ENCODE measurements at regions not wholly inside any gene's neighbourhood (a gene's known extent, or its start where the extent isn't known, plus 50 kb on each side); places are given as distances from the start of the nearest gene placed in this dataset.
"Not testable (repeated sequence)": the region's sequence is repeated elsewhere in the genome, so short reads cannot be mapped to it uniquely, and the experiment has no call there.

GRCh38 chr6:37752718-37753117, 55.0 kb upstream of the MDGA1 start:
- TF ChIP-seq IRF3 (IDR thresholded peaks at IDR 0.05; ENCODE audit: low read depth, low read length) (no peak), MXI1 (IDR thresholded peaks at IDR 0.05; ENCODE audit: low read depth, low read length) (no peak), USF1 (IDR thresholded peaks at IDR 0.05; ENCODE audit: borderline replicate concordance, low read depth) (no peak), RAD21 (IDR thresholded peaks at IDR 0.05; ENCODE audit: low read length) (no peak)
- WGBS (ENCODE audit: low lambda C conversion rate), result 95% methylated on average over 2 of the region's 2 CpGs
- ChIA-PET POLR2A (no interaction called here), CTCF (interaction anchor here (1.2 to 1.4 kb wide), 2 partner anchors 11 to 47 kb away, joined by 4 read pairs; no protein-coding TSS in a partner anchor)
- Histone ChIP-seq H3K9me2 (no peaks in the 10 kb centered on the region), H3K9me3 (no peaks in the 10 kb centered on the region), H3K4me2 (no peak overlapping the region), H3K36me3 (replicated peaks in 1 of 2; ENCODE audit: control insufficient read depth in 1 of 2, insufficient read depth in 2 of 2, low read length in 1 of 2) (no peaks in the 10 kb centered on the region), H4K20me1 (ENCODE audit: insufficient read depth) (no peaks in the 10 kb centered on the region), H3K27ac (ENCODE audit: low read depth in 2 of 2, low read length in 1 of 2) (no peak overlapping the region), H3K27me3 (ENCODE audit: insufficient read depth) (no peaks in the 10 kb centered on the region; the same call in 1 of the 2 replicates), H3K9ac (no peak overlapping the region), H3F3A (replicated peaks; ENCODE audit: insufficient read depth) (no peaks in the 10 kb centered on the region), H2AFZ (ENCODE audit: low read depth) (no peak overlapping the region), H3K4me1 (ENCODE audit: control insufficient read depth in 1 of 2, insufficient read depth in 2 of 2, low read depth in 1 of 2, low read length in 1 of 2) (no peaks in the 10 kb centered on the region), H3K79me2 (ENCODE audit: insufficient read depth) (no peaks in the 10 kb centered on the region), H3K4me3 (ENCODE audit: low read depth in 2 of 2, low read length in 1 of 2) (no peak overlapping the region)
- no peak for DNase-seq

GRCh38 chr6:37749367-37749766, 51.7 kb upstream of the MDGA1 start:
- H3K9ac ChIP-seq; H3F3A ChIP-seq (replicated peaks; ENCODE audit: insufficient read depth); H3K4me3 ChIP-seq (ENCODE audit: low read depth in 2 of 2, low read length in 1 of 2); H3K4me1 ChIP-seq (ENCODE audit: control insufficient read depth in 1 of 2, insufficient read depth in 2 of 2, low read depth in 1 of 2, low read length in 1 of 2); H3K4me2 ChIP-seq; POLR2A ChIA-PET; H3K36me3 ChIP-seq (replicated peaks in 1 of 2; ENCODE audit: control insufficient read depth in 1 of 2, insufficient read depth in 2 of 2, low read length in 1 of 2); H3K27me3 ChIP-seq (ENCODE audit: insufficient read depth); DNase-seq; H4K20me1 ChIP-seq (ENCODE audit: insufficient read depth); CTCF ChIA-PET; H3K79me2 ChIP-seq (ENCODE audit: insufficient read depth); H3K9me2 ChIP-seq; H3K27ac ChIP-seq (ENCODE audit: low read depth in 2 of 2, low read length in 1 of 2); H2AFZ ChIP-seq (ENCODE audit: low read depth); H3K9me3 ChIP-seq: not testable (repeated sequence)
- 53% methylated on average over 5 of the region's 5 CpGs for WGBS (ENCODE audit: low lambda C conversion rate)

GRCh38 chr6:37748118-37748517, 50.4 kb upstream of the MDGA1 start:
- no peak overlapping the region for H3K4me3 ChIP-seq (ENCODE audit: low read depth in 2 of 2, low read length in 1 of 2)
- 69% methylated on average over 6 of the region's 7 CpGs for WGBS (ENCODE audit: low lambda C conversion rate)
- H3F3A ChIP-seq (replicated peaks; ENCODE audit: insufficient read depth), result no peaks in the 10 kb centered on the region
- H3K36me3 ChIP-seq (replicated peaks in 1 of 2; ENCODE audit: control insufficient read depth in 1 of 2, insufficient read depth in 2 of 2, low read length in 1 of 2), result no peaks in the 10 kb centered on the region
- DNase-seq, result no peak
- TF ChIP-seq YY1 (IDR thresholded peaks at IDR 0.05; ENCODE audit: low read depth) (no peak), FOXM1 (IDR thresholded peaks at IDR 0.05; ENCODE audit: low read depth) (no peak), IRF3 (IDR thresholded peaks at IDR 0.05; ENCODE audit: low read depth, low read length) (no peak), NRF1 (IDR thresholded peaks at IDR 0.05; ENCODE audit: low read depth, low read length) (no peak), NFIC (IDR thresholded peaks at IDR 0.05; ENCODE audit: borderline replicate concordance) (no peak), USF2 (IDR thresholded peaks at IDR 0.05; ENCODE audit: borderline replicate concordance, low read depth, low read length) (no peak), TCF12 (IDR thresholded peaks at IDR 0.05) (no peak), MXI1 (IDR thresholded peaks at IDR 0.05; ENCODE audit: low read depth, low read length) (no peak), MAX (IDR thresholded peaks at IDR 0.05; ENCODE audit: low read depth) (no peak), MEF2A (IDR thresholded peaks at IDR 0.05; ENCODE audit: borderline replicate concordance, low read depth) (no peak), GABPA (IDR thresholded peaks at IDR 0.05; ENCODE audit: low read depth) (no peak), RXRA (IDR thresholded peaks at IDR 0.05; ENCODE audit: borderline replicate concordance, low read depth) (no peak)
- no peak overlapping the region for H3K9ac ChIP-seq
- H3K27me3 ChIP-seq (ENCODE audit: insufficient read depth), result peaks cover 1% of the 10 kb centered on the region; the same call in 1 of the 2 replicates
- H3K27ac ChIP-seq (ENCODE audit: low read depth in 2 of 2, low read length in 1 of 2), result no peak overlapping the region
- ChIA-PET CTCF (interaction anchor here (0.6 to 1.2 kb wide), 4 partner anchors 10 to 867 kb away, joined by 3 to 4 read pairs (median 3); no protein-coding TSS in a partner anchor), POLR2A (interaction anchor here (1.2 kb wide), 1 partner anchor 13 kb away, joined by 3 read pairs; no protein-coding TSS in a partner anchor)
- H3K79me2 ChIP-seq (ENCODE audit: insufficient read depth), result no peaks in the 10 kb centered on the region
- H3K4me1 ChIP-seq (ENCODE audit: control insufficient read depth in 1 of 2, insufficient read depth in 2 of 2, low read depth in 1 of 2, low read length in 1 of 2), result no peaks in the 10 kb centered on the region
- no peaks in the 10 kb centered on the region for H4K20me1 ChIP-seq (ENCODE audit: insufficient read depth)
- H3K9me3 ChIP-seq, result no peaks in the 10 kb centered on the region
- H2AFZ ChIP-seq (ENCODE audit: low read depth), result no peak overlapping the region
- no peaks in the 10 kb centered on the region for H3K9me2 ChIP-seq
- no peak overlapping the region for H3K4me2 ChIP-seq
